CD14-positive monocyte (primary cell): ENCODE measurements at regions not wholly inside any gene's neighbourhood (a gene's known extent, or its start where the extent isn't known, plus 50 kb on each side); places are given as distances from the start of the nearest gene placed in this dataset.

ENCODE experiments used
- DNase-seq, 3 donors: peaks; one replicate each; pipeline ENCODE4 v3.0.0-alpha.2; 2011 to 2022
- H2AFZ ChIP-seq: 2 replicates; pipeline ENCODE4 v1.6.0; 2012; ENCODE audit warnings: mild to moderate bottlenecking, low read depth, low read length, inconsistent platforms; ENCODE audit not compliant: insufficient read depth, poor library complexity, severe bottlenecking
- H3K27ac ChIP-seq, 2 donors: 1 replicate in 1 of 2; 2 replicates in 1 of 2; pipeline ENCODE4 v1.5.1; 2012 to 2013; ENCODE audit warnings: low read length in 2 of 2, control low read depth in 1 of 2, inconsistent platforms in 1 of 2, low read depth in 1 of 2, mild to moderate bottlenecking in 1 of 2
- H3K27me3 ChIP-seq, 2 donors: one replicate each; pipeline versions ENCODE4 v1.6.0 to v1.6.1; 2011 to 2013; ENCODE audit warnings: low read length in 2 of 2; ENCODE audit not compliant: control insufficient read depth in 2 of 2, insufficient read depth in 2 of 2
- H3K36me3 ChIP-seq, 2 donors: replicated peaks in 1 of 2; 1 replicate in 1 of 2; 2 replicates in 1 of 2; pipeline versions ENCODE4 v1.5.1 to v1.6.1; 2012 to 2013; ENCODE audit warnings: low read length in 2 of 2, control low read depth in 1 of 2, inconsistent platforms in 1 of 2, mild to moderate bottlenecking in 1 of 2; ENCODE audit not compliant: insufficient read depth in 2 of 2, control insufficient read depth in 1 of 2
- H3K4me1 ChIP-seq, 2 donors: 1 replicate in 1 of 2; 2 replicates in 1 of 2; pipeline versions ENCODE4 v1.5.1 to v1.6.1; 2012 to 2013; ENCODE audit warnings: low read length in 2 of 2, control low read depth in 1 of 2, inconsistent platforms in 1 of 2, mild to moderate bottlenecking in 1 of 2, moderate library complexity in 1 of 2; ENCODE audit not compliant: insufficient read depth in 2 of 2, control insufficient read depth in 1 of 2
- H3K4me2 ChIP-seq: replicated peaks from 2 replicates; pipeline ENCODE3; 2012; ENCODE audit warnings: low read length, moderate library complexity, mild to moderate bottlenecking; ENCODE audit not compliant: poor library complexity, severe bottlenecking; ENCODE audit errors: extremely low read depth
- H3K4me3 ChIP-seq, 3 experiments: fragments of 200-600 bp in 1 of 3; sonication (generic) in 1 of 3; replicated peaks in 1 of 3; 1 replicate in 2 of 3; 2 replicates in 1 of 3; pipeline ENCODE4 v1.5.1; 2011 to 2013; ENCODE audit warnings: low read length in 3 of 3, mild to moderate bottlenecking in 3 of 3, control low read depth in 2 of 3, low read depth in 2 of 3, inconsistent platforms in 1 of 3, moderate library complexity in 1 of 3
- H3K79me2 ChIP-seq: 2 replicates; pipeline ENCODE4 v1.6.0; 2012; ENCODE audit warnings: mild to moderate bottlenecking, control low read depth, inconsistent platforms, low read length, moderate library complexity; ENCODE audit not compliant: insufficient read depth
- H3K9ac ChIP-seq: 2 replicates; pipeline ENCODE4 v1.6.0; 2017; ENCODE audit warnings: low read length, mild to moderate bottlenecking; ENCODE audit not compliant: insufficient read depth, poor library complexity, severe bottlenecking
- H3K9me3 ChIP-seq, 2 donors: replicated peaks in 1 of 2; 1 replicate in 1 of 2; 2 replicates in 1 of 2; pipeline versions ENCODE4 v1.5.1 to v1.6.1; 2012 to 2013; ENCODE audit warnings: low read length in 2 of 2, control low read depth in 1 of 2; ENCODE audit not compliant: control insufficient read depth in 1 of 2, insufficient read depth in 1 of 2
- H4K20me1 ChIP-seq: 2 replicates; pipeline ENCODE4 v1.6.0; 2012; ENCODE audit warnings: mild to moderate bottlenecking, low read length, control low read depth, moderate library complexity; ENCODE audit not compliant: insufficient read depth
- H3K27ac Mint-ChIP-seq, 7 donors: one replicate each; pipeline ENCODE4 v1.8.0; 2020; ENCODE audit warnings: mild to moderate bottlenecking in 7 of 7, mixed read lengths in 7 of 7, moderate library complexity in 6 of 7, inconsistent platforms in 2 of 7
- H3K27me3 Mint-ChIP-seq, 3 donors: one replicate each; pipeline ENCODE4 v1.8.0; 2021 to 2022; ENCODE audit warnings: low read depth in 3 of 3, mild to moderate bottlenecking in 3 of 3, mixed read lengths in 3 of 3, moderate library complexity in 3 of 3, inconsistent platforms in 1 of 3
- H3K36me3 Mint-ChIP-seq, 2 donors: one replicate each; pipeline ENCODE4 v1.8.0; 2020; ENCODE audit warnings: mixed read lengths in 2 of 2, inconsistent platforms in 1 of 2, mild to moderate bottlenecking in 1 of 2
- H3K4me1 Mint-ChIP-seq: one replicate; pipeline ENCODE4 v1.8.0; 2020; ENCODE audit warnings: mild to moderate bottlenecking, mixed read lengths
- H3K4me3 Mint-ChIP-seq, 2 donors: one replicate each; pipeline ENCODE4 v1.8.0; 2020; ENCODE audit warnings: mild to moderate bottlenecking in 2 of 2, mixed read lengths in 2 of 2, moderate library complexity in 1 of 2
- H3K9me3 Mint-ChIP-seq, 7 donors: one replicate each; pipeline ENCODE4 v1.8.0; 2020 to 2022; ENCODE audit warnings: mixed read lengths in 7 of 7, mild to moderate bottlenecking in 6 of 7, moderate library complexity in 6 of 7, inconsistent platforms in 2 of 7
- CTCF ChIP-seq: fragments of 200-600 bp; IDR thresholded peaks from one replicate; pipeline ENCODE4 v1.8.0; 2022; ENCODE audit warnings: antibody characterized with exemption, mild to moderate bottlenecking
- WGBS: methylation state at CpG from one replicate; pipeline ENCODE4 v1.1.5; 2013; ENCODE audit warnings: missing lambda C conversion rate; ENCODE audit not compliant: insufficient coverage; 5-methylcytosine and 5-hydroxymethylcytosine counted together
- intact Hi-C, 2 donors: fragments of 100-400 bp; cut with micrococcal nuclease; formaldehyde crosslinking; loops; one replicate each; pipeline versions ENCODE4 v1.15.0 to v1.15.1; 2023

- Histone ChIP-seq H3K27me3 (no peaks in the 10 kb centered on the region), H3K79me2 (no peaks in the 10 kb centered on the region), H3K27ac (no peak overlapping the region), H3K9ac (no peak overlapping the region), H3K4me2 (no peak overlapping the region), H3K4me3 (no peak overlapping the region), H3K36me3 (no peaks in the 10 kb centered on the region), H2AFZ (no peak overlapping the region), H4K20me1 (no peaks in the 10 kb centered on the region), H3K4me1 (no peaks in the 10 kb centered on the region), H3K9me3 (peaks cover 0 to 4% of the 10 kb centered on the region in 2 donors)
- Mint-ChIP-seq H3K36me3 (no peaks in the 10 kb centered on the region), H3K27me3 (peaks cover 1 to 4% (median 3%) of the 10 kb centered on the region in 3 donors), H3K27ac (no peak overlapping the region), H3K9me3 (peaks cover under 1 to 5% (median 2%) of the 10 kb centered on the region in 7 donors), H3K4me3 (no peak overlapping the region), H3K4me1 (no peaks in the 10 kb centered on the region)
- WGBS, result 84% methylated on average over 2 of the region's 4 CpGs
- intact Hi-C loops, result no loop called here
- no peak for TF ChIP-seq CTCF
- no peak for DNase-seq
Measured at GRCh38 chr11:130580372-130580771, 131.9 kb downstream of the ADAMTS15 start.

GRCh38 chr11:130580891-130581492, 132.5 kb downstream of the ADAMTS15 start:
- intact Hi-C loops, result no loop called here
- no peaks in the 10 kb centered on the region for H3K27me3 ChIP-seq
- H3K4me2 ChIP-seq, result no peak overlapping the region
- no peak overlapping the region for H3K27ac ChIP-seq
- DNase-seq, result no peak
- peaks cover 0 to 6% of the 10 kb centered on the region in 2 donors for H3K9me3 ChIP-seq
- Mint-ChIP-seq H3K4me1 (no peaks in the 10 kb centered on the region), H3K27ac (no peak overlapping the region), H3K27me3 (peaks cover 2 to 4% (median 3%) of the 10 kb centered on the region in 3 donors), H3K9me3 (peaks cover 1 to 6% (median 2%) of the 10 kb centered on the region in 7 donors), H3K36me3 (no peaks in the 10 kb centered on the region), H3K4me3 (no peak overlapping the region)
- TF ChIP-seq CTCF, result no peak
- H3K79me2 ChIP-seq, result no peaks in the 10 kb centered on the region
- H4K20me1 ChIP-seq, result no peaks in the 10 kb centered on the region
- no peak overlapping the region for H3K4me3 ChIP-seq
- no peak overlapping the region for H3K9ac ChIP-seq
- no peak overlapping the region for H2AFZ ChIP-seq
- no peaks in the 10 kb centered on the region for H3K36me3 ChIP-seq
- WGBS, result 94% methylated on average over 2 of the region's 5 CpGs
- no peaks in the 10 kb centered on the region for H3K4me1 ChIP-seq
